Fibroblast of lung (primary cell): ENCODE measurements at regions not wholly inside any gene's neighbourhood (a gene's known extent, or its start where the extent isn't known, plus 50 kb on each side); places are given as distances from the start of the nearest gene placed in this dataset.

Experiments
- DNase-seq, 2 donors: peaks; one replicate each; pipeline versions ENCODE4 v3.0.0 to v3.0.0-alpha.2; 2010; ENCODE audit warnings: low read depth in 2 of 2
- H2AFZ ChIP-seq: 2 replicates; pipeline ENCODE4 v1.5.1; 2012; ENCODE audit warnings: low read length, control low read depth, inconsistent platforms
- H3K27ac ChIP-seq: 2 replicates; pipeline ENCODE4 v1.5.1; 2011; ENCODE audit warnings: low read length, control low read depth; ENCODE audit not compliant: insufficient read depth
- H3K27me3 ChIP-seq: 2 replicates; pipeline ENCODE4 v1.5.1; 2011; ENCODE audit warnings: mild to moderate bottlenecking, low read length; ENCODE audit not compliant: control insufficient read depth, insufficient read depth
- H3K36me3 ChIP-seq: 2 replicates; pipeline ENCODE4 v1.5.1; 2011; ENCODE audit warnings: low read length; ENCODE audit not compliant: control insufficient read depth, insufficient read depth
- H3K4me1 ChIP-seq: 2 replicates; pipeline ENCODE4 v1.5.1; 2011; ENCODE audit warnings: low read length; ENCODE audit not compliant: control insufficient read depth, insufficient read depth; ENCODE audit errors: extremely low read depth
- H3K4me2 ChIP-seq: 2 replicates; pipeline ENCODE4 v1.5.1; 2011; ENCODE audit warnings: low read length, control low read depth; ENCODE audit not compliant: insufficient read depth; ENCODE audit errors: extremely low read depth
- H3K4me3 ChIP-seq, 4 experiments: fragments of 200-600 bp in 1 of 4; sonication (generic) in 1 of 4; replicated peaks in 1 of 4; 2 replicates each; pipeline ENCODE4 v1.5.1; 2011 to 2016; ENCODE audit warnings: low read length in 4 of 4, low read depth in 3 of 4, mild to moderate bottlenecking in 3 of 4, control low read depth in 2 of 4, inconsistent platforms in 1 of 4, mixed read lengths in 1 of 4; ENCODE audit not compliant: insufficient read depth in 1 of 4; ENCODE audit errors: control extremely low read depth in 1 of 4
- H3K79me2 ChIP-seq: 2 replicates; pipeline ENCODE4 v1.5.1; 2012; ENCODE audit warnings: mild to moderate bottlenecking, low read length, inconsistent platforms; ENCODE audit not compliant: control insufficient read depth, insufficient read depth
- H3K9ac ChIP-seq: 2 replicates; pipeline ENCODE4 v1.5.1; 2011; ENCODE audit warnings: mild to moderate bottlenecking, low read length, control low read depth; ENCODE audit not compliant: insufficient read depth
- H3K9me3 ChIP-seq: 2 replicates; pipeline ENCODE4 v1.5.1; 2012; ENCODE audit warnings: low read depth, low read length; ENCODE audit not compliant: control insufficient read depth, insufficient read depth
- H4K20me1 ChIP-seq: 2 replicates; pipeline ENCODE4 v1.5.1; 2011; ENCODE audit warnings: low read length; ENCODE audit not compliant: control insufficient read depth, insufficient read depth; ENCODE audit errors: extremely low read depth
- CTCF ChIP-seq, 2 donors: IDR thresholded peaks in 1 of 2; conservative IDR thresholded peaks in 1 of 2; 1 replicate in 1 of 2; 2 replicates in 1 of 2; pipeline ENCODE4 v1.5.1; 2011 to 2012; ENCODE audit warnings: low read length in 2 of 2, control low read depth in 1 of 2, inconsistent platforms in 1 of 2, low read depth in 1 of 2, mild to moderate bottlenecking in 1 of 2
- EZH2 ChIP-seq: IDR thresholded peaks from 2 replicates; pipeline ENCODE4 v1.5.1; 2012; ENCODE audit warnings: low read length, control low read depth, mild to moderate bottlenecking; ENCODE audit errors: missing control alignments

GRCh38 chr12:13713556-13714410 is 267.6 kb downstream of the GRIN2B start:
- no peak for DNase-seq
- H3K79me2 ChIP-seq, result no peaks in the 10 kb centered on the region
- no peak overlapping the region for H2AFZ ChIP-seq
- no peak overlapping the region for H3K9ac ChIP-seq
- no peaks in the 10 kb centered on the region for H3K9me3 ChIP-seq
- H3K27me3 ChIP-seq, result no peaks in the 10 kb centered on the region
- H4K20me1 ChIP-seq, result no peaks in the 10 kb centered on the region
- no peak overlapping the region for H3K4me2 ChIP-seq
- no peaks in the 10 kb centered on the region for H3K4me1 ChIP-seq
- H3K36me3 ChIP-seq, result no peaks in the 10 kb centered on the region
- no peak for TF ChIP-seq CTCF (conservative IDR thresholded peaks at IDR 0.05 in 1 of 2, IDR thresholded peaks at IDR 0.05 in 1 of 2; ENCODE audit: low read depth in 1 of 2, low read length in 2 of 2)
- no peak for TF ChIP-seq EZH2
- H3K27ac ChIP-seq, result no peak overlapping the region
- H3K4me3 ChIP-seq, result no peak overlapping the region

GRCh38 chr12:13707829-13708228 is 273.6 kb downstream of the GRIN2B start:
- Histone ChIP-seq H3K36me3 (no peaks in the 10 kb centered on the region), H3K9me3 (no peaks in the 10 kb centered on the region), H3K27me3 (no peaks in the 10 kb centered on the region), H3K79me2 (no peaks in the 10 kb centered on the region), H3K27ac (no peak overlapping the region), H4K20me1 (no peaks in the 10 kb centered on the region), H3K4me3 (no peak overlapping the region), H3K9ac (no peak overlapping the region), H3K4me2 (no peak overlapping the region), H2AFZ (no peak overlapping the region), H3K4me1 (no peaks in the 10 kb centered on the region)
- no peak for DNase-seq
- no peak for TF ChIP-seq CTCF (conservative IDR thresholded peaks at IDR 0.05 in 1 of 2, IDR thresholded peaks at IDR 0.05 in 1 of 2; ENCODE audit: low read depth in 1 of 2, low read length in 2 of 2)
- TF ChIP-seq EZH2, result no peak

GRCh38 chr12:13702381-13702780 is 279.0 kb downstream of the GRIN2B start:
- no peaks in the 10 kb centered on the region for H3K4me1 ChIP-seq
- no peak overlapping the region for H3K4me2 ChIP-seq
- no peaks in the 10 kb centered on the region for H3K27me3 ChIP-seq
- no peaks in the 10 kb centered on the region for H3K79me2 ChIP-seq
- H3K4me3 ChIP-seq, result no peak overlapping the region
- H3K9ac ChIP-seq, result no peak overlapping the region
- H3K36me3 ChIP-seq, result no peaks in the 10 kb centered on the region
- H3K27ac ChIP-seq, result no peak overlapping the region
- peaks cover 2% of the 10 kb centered on the region for H4K20me1 ChIP-seq
- no peak for DNase-seq
- H2AFZ ChIP-seq, result no peak overlapping the region
- TF ChIP-seq CTCF (conservative IDR thresholded peaks at IDR 0.05 in 1 of 2, IDR thresholded peaks at IDR 0.05 in 1 of 2; ENCODE audit: low read depth in 1 of 2, low read length in 2 of 2) (no peak), EZH2 (no peak)
- no peaks in the 10 kb centered on the region for H3K9me3 ChIP-seq
